K562 (cell line): ENCODE measurements at regions not wholly inside any gene's neighbourhood (a gene's known extent, or its start where the extent isn't known, plus 50 kb on each side); places are given as distances from the start of the nearest gene placed in this dataset.

Source experiments
- ATAC-seq: fragments of 200-7000 bp; cut with Tn5 transposase; 3 replicates; pipeline ENCODE4 v1.9.1; 2020; ENCODE audit warnings: moderate library complexity
- BruUV-seq: library from RNA; stranded (reverse); fragments of 400-500 nt; replicated peaks from 2 replicates; lab custom pipeline; 2021; lab: Mats Ljungman, UMichigan
- CTCF ChIA-PET: fragments of 300-600 bp; formaldehyde crosslinking; extraction: SDS; loops from one replicate; lab custom pipeline; 2021; ENCODE audit warnings: low intra/inter-chr PET ratio; lab: Yijun Ruan, JAX
- POLR2A ChIA-PET: fragments of 300-600, 350-650 bp; sonication (Branson Sonifier 250); formaldehyde crosslinking; extraction: SDS; loops from one replicate; lab custom pipeline; 2021; ENCODE audit warnings: antibody characterized with exemption, inconsistent platforms; lab: Yijun Ruan, JAX
- DNase-seq, 4 experiments: peaks; one replicate each; pipeline versions ENCODE4 v3.0.0 to v3.0.0-alpha.2; 2011 to 2018; ENCODE audit warnings: low spot score in 3 of 4, mixed read lengths in 3 of 4; ENCODE audit errors: extremely low read depth in 1 of 4
- FAIRE-seq: peaks from 2 replicates; lab custom pipeline; 2011; peaks lifted over from hg19 to GRCh38; lab: Jason Lieb, UNC
- H2AFZ ChIP-seq: 2 replicates; pipeline ENCODE4 v1.6.0; 2011; ENCODE audit warnings: low read depth, low read length, control low read depth, inconsistent platforms
- H3K27ac ChIP-seq: fragments of 200-600 bp; 3 replicates; pipeline ENCODE4 v1.8.0; 2011; ENCODE audit warnings: low read depth, mild to moderate bottlenecking, control low read depth, inconsistent platforms, low read length, moderate library complexity, mixed read lengths; ENCODE audit errors: extremely low read depth
- H3K27me3 ChIP-seq, 2 experiments: fragments of 300-600 bp in 1 of 2; 2 replicates in 1 of 2; 3 replicates in 1 of 2; pipeline versions ENCODE4 v1.6.0 to v1.8.0; 2011; ENCODE audit warnings: inconsistent platforms in 2 of 2, low read length in 2 of 2, mild to moderate bottlenecking in 1 of 2, mixed read lengths in 1 of 2, moderate library complexity in 1 of 2; ENCODE audit not compliant: control insufficient read depth in 2 of 2, insufficient read depth in 2 of 2
- H3K36me3 ChIP-seq: fragments of 300-600 bp; 3 replicates; pipeline ENCODE4 v1.8.0; 2011; ENCODE audit warnings: mild to moderate bottlenecking, low read length, inconsistent platforms; ENCODE audit not compliant: control insufficient read depth, insufficient read depth
- H3K4me1 ChIP-seq, 2 experiments: fragments of 200-600 bp in 1 of 2; replicated peaks in 1 of 2; 2 replicates in 1 of 2; 3 replicates in 1 of 2; pipeline versions ENCODE4 v1.5.1 to v1.8.0; 2011; ENCODE audit warnings: inconsistent platforms in 2 of 2, low read length in 2 of 2, mild to moderate bottlenecking in 1 of 2, mixed read lengths in 1 of 2, moderate library complexity in 1 of 2; ENCODE audit not compliant: control insufficient read depth in 2 of 2, insufficient read depth in 2 of 2
- H3K4me2 ChIP-seq: 2 replicates; pipeline ENCODE4 v1.6.1; 2011; ENCODE audit warnings: low read length, control low read depth, inconsistent platforms, mixed read lengths; ENCODE audit not compliant: insufficient read depth
- H3K4me3 ChIP-seq: fragments of 200-600 bp; sonication (generic), shearing (Covaris generic); 2 replicates; pipeline ENCODE4 v1.5.1; 2016; ENCODE audit warnings: control low read depth, inconsistent platforms
- H3K79me2 ChIP-seq: fragments of 200-600 bp; 3 replicates; pipeline ENCODE4 v1.8.0; 2011; ENCODE audit warnings: low read length, inconsistent platforms; ENCODE audit not compliant: control insufficient read depth, insufficient read depth
- H3K9ac ChIP-seq, 2 experiments: 2 replicates each; pipeline versions ENCODE4 v1.6.0 to v1.6.1; 2011; ENCODE audit warnings: low read depth in 2 of 2, low read length in 2 of 2, control low read depth in 1 of 2, inconsistent platforms in 1 of 2, mild to moderate bottlenecking in 1 of 2, mixed read lengths in 1 of 2; ENCODE audit not compliant: insufficient read depth in 1 of 2
- H3K9me1 ChIP-seq: one replicate; pipeline ENCODE4 v1.6.0; 2011; ENCODE audit warnings: inconsistent platforms, mild to moderate bottlenecking, low read length, moderate library complexity; ENCODE audit not compliant: control insufficient read depth, insufficient read depth
- H3K9me3 ChIP-seq: replicated peaks from 2 replicates; pipeline ENCODE4 v1.5.1; 2011; ENCODE audit warnings: low read depth, low read length, inconsistent platforms; ENCODE audit not compliant: control insufficient read depth, insufficient read depth
- H4K20me1 ChIP-seq: replicated peaks from 2 replicates; pipeline ENCODE4 v1.6.1; 2011; ENCODE audit warnings: low read length, inconsistent platforms, mixed read lengths; ENCODE audit not compliant: control insufficient read depth, insufficient read depth
- ARNT ChIP-seq, 2 experiments: fragments of 450-650 bp; IDR thresholded peaks; 2 replicates each; pipeline ENCODE4 v1.6.1; 2016; ENCODE audit warnings: mild to moderate bottlenecking in 1 of 2
- FOXM1 ChIP-seq, 2 experiments: fragments of 450-650 bp in 1 of 2; sonication (generic) in 1 of 2; formaldehyde crosslinking in 1 of 2; IDR thresholded peaks; 2 replicates each; pipeline versions ENCODE4 v1.6.1 to v1.9.0; 2017 to 2022; ENCODE audit warnings: low read depth in 2 of 2, mild to moderate bottlenecking in 2 of 2, missing genetic modification reagents in 1 of 2, moderate library complexity in 1 of 2
- NCOA2 ChIP-seq, 2 experiments: fragments of 450-650 bp; IDR thresholded peaks; 2 replicates each; pipeline ENCODE4 v1.6.1; 2018; ENCODE audit warnings: mild to moderate bottlenecking in 2 of 2, moderate library complexity in 1 of 2; ENCODE audit not compliant: partially characterized antibody in 2 of 2
- RAD51 ChIP-seq: fragments of 450-650 bp; IDR thresholded peaks from 2 replicates; pipeline ENCODE4 v1.7.1; 2016; ENCODE audit warnings: low read depth, mild to moderate bottlenecking, borderline replicate concordance
- SMARCC2 ChIP-seq: fragments of 450-650 bp; IDR thresholded peaks from 2 replicates; pipeline ENCODE4 v1.6.1; 2017; ENCODE audit warnings: antibody characterized with exemption, moderate library complexity, mild to moderate bottlenecking, low read depth
- SRF ChIP-seq, 2 experiments: fragments of 250-450, 450-650 bp in 1 of 2; sonication (Bioruptor Pico) in 1 of 2; sonication (generic) in 1 of 2; formaldehyde crosslinking; IDR thresholded peaks; 2 replicates each; pipeline versions ENCODE4 v1.5.0 to v1.5.1; 2020 to 2022; ENCODE audit warnings: mild to moderate bottlenecking in 1 of 2, missing genetic modification reagents in 1 of 2
- TFE3 ChIP-seq: fragments of 450-650 bp; formaldehyde crosslinking; IDR thresholded peaks from 2 replicates; pipeline ENCODE4 v1.4.0; 2020; ENCODE audit warnings: mild to moderate bottlenecking, mixed read lengths
- YBX1 ChIP-seq: fragments of 450-650 bp; IDR thresholded peaks from 2 replicates; pipeline ENCODE4 v1.7.1; 2016; ENCODE audit warnings: mild to moderate bottlenecking
- ZNF133 ChIP-seq: fragments of 250-450 bp; sonication (Bioruptor Pico); IDR thresholded peaks from 2 replicates; pipeline ENCODE4 v1.4.0; 2020; ENCODE audit warnings: mild to moderate bottlenecking
- ZNF592 ChIP-seq: fragments of 450-650 bp; IDR thresholded peaks from 2 replicates; pipeline ENCODE4 v1.6.1; 2017; ENCODE audit warnings: antibody characterized with exemption, mild to moderate bottlenecking
- ZSCAN32 ChIP-seq: fragments of 450-650 bp; formaldehyde crosslinking; IDR thresholded peaks from 2 replicates; pipeline ENCODE4 v1.4.0; 2020; ENCODE audit warnings: mild to moderate bottlenecking, moderate library complexity
- WGBS: fragments of 100-300 bp; shearing (Covaris generic); methylation state at CpG from one replicate; pipeline ENCODE4 v1.1.6; 2016; ENCODE audit warnings: low coverage, mixed read lengths; ENCODE audit not compliant: insufficient coverage; ENCODE audit errors: missing lambda C conversion rate; 5-methylcytosine and 5-hydroxymethylcytosine counted together
- in situ Hi-C: fragments of 300-500 bp; cut with MboI; formaldehyde crosslinking; loops from 4 replicates; pipeline ENCODE4 v1.15.0; 2018; ENCODE audit warnings: inconsistent platforms, mixed read lengths
- intact Hi-C: fragments of 100-400 bp; cut with micrococcal nuclease; formaldehyde crosslinking; loops from 2 replicates; pipeline ENCODE4 v1.14.2; 2022

- no peak overlapping the region for H3K4me2 ChIP-seq
- H3K9me1 ChIP-seq, result no peaks in the 10 kb centered on the region
- BruUV-seq, result no TSS peak
- no peak for FAIRE-seq
- H2AFZ ChIP-seq, result no peak overlapping the region
- no peaks in the 10 kb centered on the region for H3K36me3 ChIP-seq
- H3K79me2 ChIP-seq, result no peaks in the 10 kb centered on the region
- peaks cover 0 to 11% of the 10 kb centered on the region in 2 experiments; a peak in 3 of 5 replicates for H3K27me3 ChIP-seq
- H3K9ac ChIP-seq, result no peak overlapping the region
- WGBS, result 20% methylated on average over 8 of the region's 8 CpGs
- no peak overlapping the region for H3K4me3 ChIP-seq
- H3K27ac ChIP-seq, result no peak overlapping the region
- TF ChIP-seq ZNF592 (no peak), FOXM1 (IDR thresholded peaks at IDR 0.05; ENCODE audit: low read depth) (no peak), FOXM1 (CRISPR knock-in tag; IDR thresholded peaks at IDR 0.05; ENCODE audit: low read depth) (no peak), SMARCC2 (no peak), SRF (CRISPR knock-in tag; IDR thresholded peaks at IDR 0.05) (no peak), TFE3 (CRISPR knock-in tag) (peak; percentile 65), ARNT (IDR thresholded peaks at IDR 0.05) (no peak), ZNF133 (CRISPR knock-in tag) (no peak), RAD51 (peak; percentile 57; the same call in 1 of the 2 replicates), ZSCAN32 (no peak), NCOA2 (IDR thresholded peaks at IDR 0.05; ENCODE audit: partially characterized antibody in 2 of 2) (no peak), YBX1 (no peak)
- H3K9me3 ChIP-seq, result no peaks in the 10 kb centered on the region
- CTCF ChIA-PET, result no interaction called here
- intact Hi-C loops, result no loop called here
- H4K20me1 ChIP-seq, result no peaks in the 10 kb centered on the region
- POLR2A ChIA-PET, result no interaction called here
- ATAC-seq, result no peak
- H3K4me1 ChIP-seq, result no peaks in the 10 kb centered on the region
- no peak for DNase-seq
- in situ Hi-C loops, result no loop called here
Observed at GRCh38 chr2:59173325-59173724, 932.2 kb upstream of the FANCL start.
